Common myeloid progenitor, CD34-positive (primary cell): ENCODE measurements at regions not wholly inside any gene's neighbourhood (a gene's known extent, or its start where the extent isn't known, plus 50 kb on each side); places are given as distances from the start of the nearest gene placed in this dataset.

ENCODE experiments used
- CTCF ChIA-PET: fragments of 350-600 bp; sonication (Branson Sonifier 250); formaldehyde crosslinking; loops from one replicate; lab custom pipeline; 2021; ENCODE audit warnings: antibody characterized with exemption; lab: Charles Lee
- POLR2A ChIA-PET: fragments of 350-600 bp; sonication (Branson Sonifier 250); formaldehyde crosslinking; loops from one replicate; lab custom pipeline; 2021; ENCODE audit warnings: antibody characterized with exemption; lab: Charles Lee
- DNase-seq, 3 donors: peaks; one replicate each; pipeline versions ENCODE4 v3.0.0 to v3.0.0-alpha.2; 2013
- H3K27ac ChIP-seq, 2 experiments: 1 replicate in 1 of 2; 2 replicates in 1 of 2; pipeline ENCODE4 v1.7.0; 2013; ENCODE audit warnings: inconsistent platforms in 2 of 2, low read length in 2 of 2, mild to moderate bottlenecking in 2 of 2, low read depth in 1 of 2, moderate library complexity in 1 of 2; ENCODE audit not compliant: severe bottlenecking in 2 of 2, insufficient read depth in 1 of 2, poor library complexity in 1 of 2
- H3K27me3 ChIP-seq, 5 experiments: replicated peaks in 2 of 5; 1 replicate in 3 of 5; 2 replicates in 2 of 5; pipeline versions ENCODE4 v1.6.1 to v1.7.0; 2013; ENCODE audit warnings: low read length in 4 of 5, mild to moderate bottlenecking in 2 of 5, moderate library complexity in 2 of 5, inconsistent platforms in 1 of 5; ENCODE audit not compliant: insufficient read depth in 5 of 5, control insufficient read depth in 4 of 5
- H3K36me3 ChIP-seq, 4 experiments: 1 replicate in 2 of 4; 2 replicates in 2 of 4; pipeline versions ENCODE4 v1.6.1 to v1.7.0; 2013; ENCODE audit warnings: low read length in 3 of 4, control low read depth in 1 of 4, mild to moderate bottlenecking in 1 of 4; ENCODE audit not compliant: control insufficient read depth in 4 of 4, insufficient read depth in 4 of 4
- H3K4me1 ChIP-seq, 4 experiments: 1 replicate in 3 of 4; 2 replicates in 1 of 4; pipeline versions ENCODE4 v1.6.1 to v1.7.1; 2013; ENCODE audit warnings: low read length in 3 of 4, mild to moderate bottlenecking in 3 of 4, control low read depth in 1 of 4, inconsistent platforms in 1 of 4, moderate library complexity in 1 of 4; ENCODE audit not compliant: control insufficient read depth in 4 of 4, insufficient read depth in 4 of 4; ENCODE audit errors: control extremely low read depth in 1 of 4
- H3K4me3 ChIP-seq, 7 experiments: 1 replicate in 4 of 7; 2 replicates in 3 of 7; pipeline versions ENCODE4 v1.5.1 to v1.7.0; 2013; ENCODE audit warnings: mild to moderate bottlenecking in 7 of 7, low read length in 6 of 7, moderate library complexity in 6 of 7, inconsistent platforms in 2 of 7, low read depth in 2 of 7, control low read depth in 1 of 7; ENCODE audit not compliant: insufficient read depth in 4 of 7, control insufficient read depth in 1 of 7; ENCODE audit errors: extremely low read depth in 1 of 7
- H3K9me3 ChIP-seq, 5 experiments: 1 replicate in 4 of 5; 2 replicates in 1 of 5; pipeline versions ENCODE4 v1.6.1 to v1.7.1; 2013; ENCODE audit warnings: low read length in 4 of 5, mild to moderate bottlenecking in 2 of 5, inconsistent platforms in 1 of 5, low read depth in 1 of 5, moderate library complexity in 1 of 5; ENCODE audit not compliant: control insufficient read depth in 4 of 5, insufficient read depth in 2 of 5; ENCODE audit errors: control extremely low read depth in 1 of 5
- WGBS: methylation state at CpG from one replicate; pipeline ENCODE4 v1.1.5; 2013; ENCODE audit not compliant: insufficient coverage; 5-methylcytosine and 5-hydroxymethylcytosine counted together

- Histone ChIP-seq H3K4me3 (no peak overlapping the region), H3K4me1 (no peaks in the 10 kb centered on the region), H3K9me3 (no peaks in the 10 kb centered on the region), H3K27ac (no peak overlapping the region), H3K36me3 (no peaks in the 10 kb centered on the region), H3K27me3 (no peaks in the 10 kb centered on the region)
- no CpG with 5 or more reads among the region's 3 CpGs for WGBS
- POLR2A ChIA-PET = no interaction called here
- CTCF ChIA-PET = no interaction called here
- DNase-seq = no peak
Observed at GRCh38 chr5:20469390-20469789, 481.4 kb upstream of the CDH18 start.

GRCh38 chr5:20466512-20466911 is 478.5 kb upstream of the CDH18 start:
- WGBS = no CpG with 5 or more reads among the region's 1 CpG
- ChIA-PET POLR2A (no interaction called here), CTCF (no interaction called here)
- H3K36me3 ChIP-seq = no peaks in the 10 kb centered on the region
- DNase-seq = no peak
- H3K27ac ChIP-seq = no peak overlapping the region
- H3K4me1 ChIP-seq = no peaks in the 10 kb centered on the region
- no peaks in the 10 kb centered on the region for H3K9me3 ChIP-seq
- no peak overlapping the region for H3K4me3 ChIP-seq
- no peaks in the 10 kb centered on the region for H3K27me3 ChIP-seq

GRCh38 chr5:20463206-20463605 is 475.2 kb upstream of the CDH18 start:
- 97% methylated on average over 3 of the region's 4 CpGs for WGBS
- CTCF ChIA-PET = no interaction called here

GRCh38 chr5:20446121-20446520 is 458.1 kb upstream of the CDH18 start:
- Histone ChIP-seq H3K36me3 (no peaks in the 10 kb centered on the region), H3K4me1 (no peaks in the 10 kb centered on the region), H3K27me3 (no peaks in the 10 kb centered on the region), H3K4me3 (no peak overlapping the region), H3K9me3 (no peaks in the 10 kb centered on the region), H3K27ac (no peak overlapping the region)
- 92% methylated on average over 3 of the region's 3 CpGs for WGBS
- POLR2A ChIA-PET = no interaction called here
- CTCF ChIA-PET = interaction anchor here (0.6 to 1.5 kb wide), 2 partner anchors 9 to 766 kb away, joined by 3 to 5 read pairs; no protein-coding TSS in a partner anchor
- DNase-seq = no peak

More at GRCh38 chr5:20463206-20463605, 475.2 kb upstream of the CDH18 start:
- no peak for DNase-seq
- no peak overlapping the region for H3K4me3 ChIP-seq
- H3K9me3 ChIP-seq = no peaks in the 10 kb centered on the region
- H3K27me3 ChIP-seq = no peaks in the 10 kb centered on the region
- POLR2A ChIA-PET = no interaction called here
- H3K4me1 ChIP-seq = no peaks in the 10 kb centered on the region
- no peak overlapping the region for H3K27ac ChIP-seq
- no peaks in the 10 kb centered on the region for H3K36me3 ChIP-seq

GRCh38 chr5:20445326-20445860 is 457.4 kb upstream of the CDH18 start:
- CTCF ChIA-PET = interaction anchor here (1.5 kb wide), 1 partner anchor 10 kb away, joined by 5 read pairs; no protein-coding TSS in a partner anchor
- 100% methylated on average over 1 of the region's 1 CpG for WGBS
- POLR2A ChIA-PET = no interaction called here
- Histone ChIP-seq H3K4me1 (no peaks in the 10 kb centered on the region), H3K36me3 (no peaks in the 10 kb centered on the region), H3K27me3 (no peaks in the 10 kb centered on the region), H3K27ac (no peak overlapping the region), H3K4me3 (no peak overlapping the region), H3K9me3 (no peaks in the 10 kb centered on the region)
- no peak for DNase-seq

GRCh38 chr5:20434786-20435185 is 446.8 kb upstream of the CDH18 start:
- CTCF ChIA-PET = no interaction called here
- Histone ChIP-seq H3K4me1 (peaks cover 0 to 15% (median 0%) of the 10 kb centered on the region in 4 experiments), H3K9me3 (no peaks in the 10 kb centered on the region), H3K4me3 (no peak overlapping the region), H3K27ac (no peak overlapping the region), H3K27me3 (no peaks in the 10 kb centered on the region), H3K36me3 (no peaks in the 10 kb centered on the region)
- DNase-seq = no peak
- POLR2A ChIA-PET = no interaction called here
- WGBS = 71% methylated on average over 1 of the region's 3 CpGs

GRCh38 chr5:20420991-20421595 is 433.1 kb upstream of the CDH18 start:
- ChIA-PET CTCF (no interaction called here), POLR2A (no interaction called here)
- Histone ChIP-seq H3K27me3 (no peaks in the 10 kb centered on the region), H3K4me3 (no peak overlapping the region), H3K36me3 (no peaks in the 10 kb centered on the region), H3K4me1 (no peaks in the 10 kb centered on the region), H3K27ac (no peak overlapping the region), H3K9me3 (no peaks in the 10 kb centered on the region)
- no peak for DNase-seq
- 80% methylated on average over 1 of the region's 4 CpGs for WGBS
